Panc1 (cell line): ENCODE measurements at regions not wholly inside any gene's neighbourhood (a gene's known extent, or its start where the extent isn't known, plus 50 kb on each side); places are given as distances from the start of the nearest gene placed in this dataset.

Experiments
- POLR2AphosphoS5 ChIP-seq: IDR thresholded peaks from 2 replicates; pipeline ENCODE4 v1.6.1; 2012; ENCODE audit warnings: mild to moderate bottlenecking, low read depth, low read length, moderate library complexity
- SIN3A ChIP-seq: IDR thresholded peaks from 2 replicates; pipeline ENCODE4 v1.6.1; 2012; ENCODE audit warnings: low read depth, mild to moderate bottlenecking, low read length, moderate library complexity, borderline replicate concordance; ENCODE audit not compliant: insufficient read depth
- TCF7L2 ChIP-seq: IDR thresholded peaks from 2 replicates; pipeline ENCODE4 v1.6.1; 2011; ENCODE audit warnings: mild to moderate bottlenecking, low read depth, low read length, inconsistent platforms
- TF ChIP-seq, protein P1 (sequence below): fragments of 450-650 bp; IDR thresholded peaks from 2 replicates; pipeline ENCODE4 v1.5.1; 2017; ENCODE audit warnings: mild to moderate bottlenecking
- TF ChIP-seq, protein P2 (sequence below), 2 experiments: IDR thresholded peaks; 2 replicates each; pipeline ENCODE4 v1.6.1; 2011 to 2012; ENCODE audit warnings: low read depth in 2 of 2, control low read depth in 1 of 2, low read length in 1 of 2, mild to moderate bottlenecking in 1 of 2, moderate library complexity in 1 of 2; ENCODE audit not compliant: insufficient read depth in 1 of 2

DNA sequence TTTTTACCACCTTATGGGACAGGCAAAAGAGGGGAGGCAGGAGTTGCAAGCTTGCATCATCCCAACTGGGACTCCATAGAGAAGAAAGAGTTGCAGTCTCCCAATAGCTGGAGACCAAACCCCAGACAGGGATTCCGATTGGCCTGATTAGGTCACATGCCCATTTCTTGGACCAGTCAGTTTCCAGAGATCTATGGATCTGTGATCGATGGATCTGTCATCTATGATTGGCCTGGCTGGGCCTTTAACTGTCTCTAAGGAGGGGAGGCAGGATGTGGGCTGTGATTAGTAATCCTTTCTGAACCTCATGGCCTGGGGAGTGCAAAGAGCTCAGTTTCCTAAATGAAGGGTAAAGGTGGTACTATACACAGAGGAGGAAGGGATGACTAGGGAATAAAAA, 252.1 kb downstream of the MATN1 start:
- TF ChIP-seq, protein P1, sequence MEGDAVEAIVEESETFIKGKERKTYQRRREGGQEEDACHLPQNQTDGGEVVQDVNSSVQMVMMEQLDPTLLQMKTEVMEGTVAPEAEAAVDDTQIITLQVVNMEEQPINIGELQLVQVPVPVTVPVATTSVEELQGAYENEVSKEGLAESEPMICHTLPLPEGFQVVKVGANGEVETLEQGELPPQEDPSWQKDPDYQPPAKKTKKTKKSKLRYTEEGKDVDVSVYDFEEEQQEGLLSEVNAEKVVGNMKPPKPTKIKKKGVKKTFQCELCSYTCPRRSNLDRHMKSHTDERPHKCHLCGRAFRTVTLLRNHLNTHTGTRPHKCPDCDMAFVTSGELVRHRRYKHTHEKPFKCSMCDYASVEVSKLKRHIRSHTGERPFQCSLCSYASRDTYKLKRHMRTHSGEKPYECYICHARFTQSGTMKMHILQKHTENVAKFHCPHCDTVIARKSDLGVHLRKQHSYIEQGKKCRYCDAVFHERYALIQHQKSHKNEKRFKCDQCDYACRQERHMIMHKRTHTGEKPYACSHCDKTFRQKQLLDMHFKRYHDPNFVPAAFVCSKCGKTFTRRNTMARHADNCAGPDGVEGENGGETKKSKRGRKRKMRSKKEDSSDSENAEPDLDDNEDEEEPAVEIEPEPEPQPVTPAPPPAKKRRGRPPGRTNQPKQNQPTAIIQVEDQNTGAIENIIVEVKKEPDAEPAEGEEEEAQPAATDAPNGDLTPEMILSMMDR: no peak
- no peak for TF ChIP-seq SIN3A
- TF ChIP-seq POLR2AphosphoS5: no peak
- TF ChIP-seq, protein P2, sequence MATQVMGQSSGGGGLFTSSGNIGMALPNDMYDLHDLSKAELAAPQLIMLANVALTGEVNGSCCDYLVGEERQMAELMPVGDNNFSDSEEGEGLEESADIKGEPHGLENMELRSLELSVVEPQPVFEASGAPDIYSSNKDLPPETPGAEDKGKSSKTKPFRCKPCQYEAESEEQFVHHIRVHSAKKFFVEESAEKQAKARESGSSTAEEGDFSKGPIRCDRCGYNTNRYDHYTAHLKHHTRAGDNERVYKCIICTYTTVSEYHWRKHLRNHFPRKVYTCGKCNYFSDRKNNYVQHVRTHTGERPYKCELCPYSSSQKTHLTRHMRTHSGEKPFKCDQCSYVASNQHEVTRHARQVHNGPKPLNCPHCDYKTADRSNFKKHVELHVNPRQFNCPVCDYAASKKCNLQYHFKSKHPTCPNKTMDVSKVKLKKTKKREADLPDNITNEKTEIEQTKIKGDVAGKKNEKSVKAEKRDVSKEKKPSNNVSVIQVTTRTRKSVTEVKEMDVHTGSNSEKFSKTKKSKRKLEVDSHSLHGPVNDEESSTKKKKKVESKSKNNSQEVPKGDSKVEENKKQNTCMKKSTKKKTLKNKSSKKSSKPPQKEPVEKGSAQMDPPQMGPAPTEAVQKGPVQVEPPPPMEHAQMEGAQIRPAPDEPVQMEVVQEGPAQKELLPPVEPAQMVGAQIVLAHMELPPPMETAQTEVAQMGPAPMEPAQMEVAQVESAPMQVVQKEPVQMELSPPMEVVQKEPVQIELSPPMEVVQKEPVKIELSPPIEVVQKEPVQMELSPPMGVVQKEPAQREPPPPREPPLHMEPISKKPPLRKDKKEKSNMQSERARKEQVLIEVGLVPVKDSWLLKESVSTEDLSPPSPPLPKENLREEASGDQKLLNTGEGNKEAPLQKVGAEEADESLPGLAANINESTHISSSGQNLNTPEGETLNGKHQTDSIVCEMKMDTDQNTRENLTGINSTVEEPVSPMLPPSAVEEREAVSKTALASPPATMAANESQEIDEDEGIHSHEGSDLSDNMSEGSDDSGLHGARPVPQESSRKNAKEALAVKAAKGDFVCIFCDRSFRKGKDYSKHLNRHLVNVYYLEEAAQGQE (IDR thresholded peaks at IDR 0.05; ENCODE audit: insufficient read depth in 1 of 2, low read depth in 2 of 2, low read length in 1 of 2): no peak
- no peak for TF ChIP-seq TCF7L2
